ENCODE measurements at regions not wholly inside any gene's neighbourhood (a gene's known extent, or its start where the extent isn't known, plus 50 kb on each side); places are given as distances from the start of the nearest gene placed in this dataset.

DNA sequence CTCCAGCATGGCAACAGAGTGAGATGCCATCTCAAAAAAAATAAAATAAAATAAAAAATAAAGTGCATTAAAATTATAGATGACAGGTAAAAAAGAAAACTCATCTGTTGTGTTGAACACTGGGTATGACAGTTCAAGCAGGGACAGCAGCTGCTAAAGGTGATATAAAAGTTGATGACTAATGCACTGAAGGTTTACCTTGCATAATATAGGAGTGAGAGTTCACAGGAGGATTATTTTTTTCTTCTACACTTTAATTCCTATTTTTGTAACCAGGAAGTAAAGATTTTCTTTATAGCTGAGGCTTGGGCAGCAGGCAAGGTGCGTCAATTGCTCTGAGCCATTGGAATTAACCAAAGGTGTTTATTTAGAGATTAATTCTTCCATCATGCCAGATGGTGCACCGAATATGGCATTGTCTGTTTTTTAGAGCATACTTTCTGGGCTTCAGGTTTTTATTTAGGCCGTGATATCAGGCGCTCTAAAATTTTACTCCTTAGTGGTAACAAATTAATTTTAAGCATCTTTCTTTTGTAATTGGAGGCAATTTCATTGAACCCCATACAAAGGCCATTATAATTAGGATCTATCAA is 337.0 kb upstream of the SLC10A2 start:
- H3K9me3 ChIP-seq (ENCODE audit: insufficient read depth, low read length, severe bottlenecking): peaks cover 2% of the 10 kb centered on the region
- no peak overlapping the region for H2AFZ ChIP-seq (ENCODE audit: low read depth, low read length)
- H3K27ac ChIP-seq (ENCODE audit: low read length): no peak overlapping the region
- H3K4me2 ChIP-seq (ENCODE audit: insufficient read depth, low read length): no peak overlapping the region
- no peaks in the 10 kb centered on the region for H3K4me1 ChIP-seq (ENCODE audit: insufficient read depth, low read length)
- H3K4me3 ChIP-seq (ENCODE audit: low read depth in 1 of 2, low read length in 2 of 2): no peak overlapping the region
- H4K20me1 ChIP-seq (ENCODE audit: insufficient read depth, low read length): no peaks in the 10 kb centered on the region
- DNase-seq (no peak), ATAC-seq (ENCODE audit: insufficient read depth, low read depth) (no peak)
- no peaks in the 10 kb centered on the region for H3K36me3 ChIP-seq (ENCODE audit: insufficient read depth, low read length)
- no peak for TF ChIP-seq EZH2 (IDR thresholded peaks at IDR 0.05; ENCODE audit: borderline replicate concordance, low read depth, low read length, severe bottlenecking)
- TF ChIP-seq, protein P1, sequence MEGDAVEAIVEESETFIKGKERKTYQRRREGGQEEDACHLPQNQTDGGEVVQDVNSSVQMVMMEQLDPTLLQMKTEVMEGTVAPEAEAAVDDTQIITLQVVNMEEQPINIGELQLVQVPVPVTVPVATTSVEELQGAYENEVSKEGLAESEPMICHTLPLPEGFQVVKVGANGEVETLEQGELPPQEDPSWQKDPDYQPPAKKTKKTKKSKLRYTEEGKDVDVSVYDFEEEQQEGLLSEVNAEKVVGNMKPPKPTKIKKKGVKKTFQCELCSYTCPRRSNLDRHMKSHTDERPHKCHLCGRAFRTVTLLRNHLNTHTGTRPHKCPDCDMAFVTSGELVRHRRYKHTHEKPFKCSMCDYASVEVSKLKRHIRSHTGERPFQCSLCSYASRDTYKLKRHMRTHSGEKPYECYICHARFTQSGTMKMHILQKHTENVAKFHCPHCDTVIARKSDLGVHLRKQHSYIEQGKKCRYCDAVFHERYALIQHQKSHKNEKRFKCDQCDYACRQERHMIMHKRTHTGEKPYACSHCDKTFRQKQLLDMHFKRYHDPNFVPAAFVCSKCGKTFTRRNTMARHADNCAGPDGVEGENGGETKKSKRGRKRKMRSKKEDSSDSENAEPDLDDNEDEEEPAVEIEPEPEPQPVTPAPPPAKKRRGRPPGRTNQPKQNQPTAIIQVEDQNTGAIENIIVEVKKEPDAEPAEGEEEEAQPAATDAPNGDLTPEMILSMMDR (IDR thresholded peaks at IDR 0.05; ENCODE audit: borderline replicate concordance, extremely low read depth, low read length, poor library complexity, severe bottlenecking): no peak
- H3K79me2 ChIP-seq (ENCODE audit: insufficient read depth, low read length): no peaks in the 10 kb centered on the region
- no peaks in the 10 kb centered on the region for H3K27me3 ChIP-seq (ENCODE audit: insufficient read depth, low read length, poor library complexity)
- H3K9ac ChIP-seq (ENCODE audit: low read depth, low read length): no peak overlapping the region

GRCh38 chr13:103395139-103395538 is 328.9 kb upstream of the SLC10A2 start:
- H3K27ac ChIP-seq (ENCODE audit: low read length): no peak overlapping the region
- H3K9ac ChIP-seq (ENCODE audit: low read depth, low read length): no peak overlapping the region
- ATAC-seq (ENCODE audit: insufficient read depth, low read depth) (no peak), DNase-seq (no peak)
- H3K9me3 ChIP-seq (ENCODE audit: insufficient read depth, low read length, severe bottlenecking): no peaks in the 10 kb centered on the region
- no peak overlapping the region for H2AFZ ChIP-seq (ENCODE audit: low read depth, low read length)
- H3K27me3 ChIP-seq (ENCODE audit: insufficient read depth, low read length, poor library complexity): no peaks in the 10 kb centered on the region
- no peaks in the 10 kb centered on the region for H3K4me1 ChIP-seq (ENCODE audit: insufficient read depth, low read length)
- no peak for TF ChIP-seq EZH2 (IDR thresholded peaks at IDR 0.05; ENCODE audit: borderline replicate concordance, low read depth, low read length, severe bottlenecking)
- TF ChIP-seq, protein P1 (IDR thresholded peaks at IDR 0.05; ENCODE audit: borderline replicate concordance, extremely low read depth, low read length, poor library complexity, severe bottlenecking): no peak
- no peaks in the 10 kb centered on the region for H4K20me1 ChIP-seq (ENCODE audit: insufficient read depth, low read length)
- H3K79me2 ChIP-seq (ENCODE audit: insufficient read depth, low read length): no peaks in the 10 kb centered on the region
- no peak overlapping the region for H3K4me3 ChIP-seq (ENCODE audit: low read depth in 1 of 2, low read length in 2 of 2)
- no peaks in the 10 kb centered on the region for H3K36me3 ChIP-seq (ENCODE audit: insufficient read depth, low read length)
- H3K4me2 ChIP-seq (ENCODE audit: insufficient read depth, low read length): no peak overlapping the region

GRCh38 chr13:103394618-103395017 is 328.4 kb upstream of the SLC10A2 start:
- no peak overlapping the region for H3K27ac ChIP-seq (ENCODE audit: low read length)
- TF ChIP-seq EZH2 (IDR thresholded peaks at IDR 0.05; ENCODE audit: borderline replicate concordance, low read depth, low read length, severe bottlenecking): no peak
- TF ChIP-seq, protein P1 (IDR thresholded peaks at IDR 0.05; ENCODE audit: borderline replicate concordance, extremely low read depth, low read length, poor library complexity, severe bottlenecking): no peak
- no peaks in the 10 kb centered on the region for H3K27me3 ChIP-seq (ENCODE audit: insufficient read depth, low read length, poor library complexity)
- H4K20me1 ChIP-seq (ENCODE audit: insufficient read depth, low read length): no peaks in the 10 kb centered on the region
- H3K4me2 ChIP-seq (ENCODE audit: insufficient read depth, low read length): no peak overlapping the region
- no peak for ATAC-seq (ENCODE audit: insufficient read depth, low read depth)
- no peak overlapping the region for H2AFZ ChIP-seq (ENCODE audit: low read depth, low read length)
- H3K4me3 ChIP-seq (ENCODE audit: low read depth in 1 of 2, low read length in 2 of 2): no peak overlapping the region
- H3K4me1 ChIP-seq (ENCODE audit: insufficient read depth, low read length): no peaks in the 10 kb centered on the region
- H3K36me3 ChIP-seq (ENCODE audit: insufficient read depth, low read length): no peaks in the 10 kb centered on the region
- no peak overlapping the region for H3K9ac ChIP-seq (ENCODE audit: low read depth, low read length)
- no peaks in the 10 kb centered on the region for H3K9me3 ChIP-seq (ENCODE audit: insufficient read depth, low read length, severe bottlenecking)
- no peak for DNase-seq
- H3K79me2 ChIP-seq (ENCODE audit: insufficient read depth, low read length): no peaks in the 10 kb centered on the region
